ENCODE measurements at regions not wholly inside any gene's neighbourhood (a gene's known extent, or its start where the extent isn't known, plus 50 kb on each side); places are given as distances from the start of the nearest gene placed in this dataset.
"Not testable (repeated sequence)": the region's sequence is repeated elsewhere in the genome, so short reads cannot be mapped to it uniquely, and the experiment has no call there.

GRCh38 chr16:77488652-77489051 lies 53.8 kb upstream of the ADAMTS18 start:
- no peak for DNase-seq

GRCh38 chr16:77491091-77491490 lies 56.3 kb upstream of the ADAMTS18 start:
- DNase-seq: no peak

- DNase-seq: peak; percentile 1
Observed at GRCh38 chr16:77496934-77497333, 62.1 kb upstream of the ADAMTS18 start.

GRCh38 chr16:77499373-77500285 lies 64.8 kb upstream of the ADAMTS18 start:
- no peak for DNase-seq

GRCh38 chr16:77500286-77500598 lies 65.4 kb upstream of the ADAMTS18 start:
- no peak for DNase-seq

- no peak for DNase-seq
Observed at GRCh38 chr16:77500934-77501664, 66.3 kb upstream of the ADAMTS18 start.

GRCh38 chr16:77502448-77502847 lies 67.6 kb upstream of the ADAMTS18 start:
- DNase-seq: no peak

- not testable (repeated sequence) for DNase-seq
Observed at GRCh38 chr16:77506492-77506891, 71.7 kb upstream of the ADAMTS18 start.

GRCh38 chr16:77509051-77509450 lies 74.2 kb upstream of the ADAMTS18 start:
- no peak for DNase-seq

- no peak for DNase-seq
Observed at GRCh38 chr16:77509796-77510195, 75.0 kb upstream of the ADAMTS18 start.

GRCh38 chr16:77511053-77511452 lies 76.2 kb upstream of the ADAMTS18 start:
- no peak for DNase-seq

- DNase-seq: no peak
Observed at GRCh38 chr16:77514500-77515220, 79.8 kb upstream of the ADAMTS18 start.

- not testable (repeated sequence) for DNase-seq
Observed at GRCh38 chr16:77525226-77525625, 90.4 kb upstream of the ADAMTS18 start.

- DNase-seq: no peak
Observed at GRCh38 chr16:77531752-77532151, 96.9 kb upstream of the ADAMTS18 start.

GRCh38 chr16:77536809-77537208 lies 102.0 kb upstream of the ADAMTS18 start:
- no peak for DNase-seq

- DNase-seq: no peak
Observed at GRCh38 chr16:77539421-77540034, 104.7 kb upstream of the ADAMTS18 start.

- no peak for DNase-seq
Observed at GRCh38 chr16:77540646-77541045, 105.8 kb upstream of the ADAMTS18 start.

- no peak for DNase-seq
Observed at GRCh38 chr16:77541165-77541564, 106.3 kb upstream of the ADAMTS18 start.

- DNase-seq: no peak
Observed at GRCh38 chr16:77548151-77548550, 113.3 kb upstream of the ADAMTS18 start.

- no peak for DNase-seq
Observed at GRCh38 chr16:77548766-77549165, 113.9 kb upstream of the ADAMTS18 start.

- DNase-seq: no peak
Observed at GRCh38 chr16:77549876-77550275, 115.0 kb upstream of the ADAMTS18 start.

GRCh38 chr16:77551357-77551756 lies 116.5 kb upstream of the ADAMTS18 start:
- DNase-seq: no peak

GRCh38 chr16:77553130-77553529 lies 118.3 kb upstream of the ADAMTS18 start:
- no peak for DNase-seq
